HG03025 (cell line): ENCODE measurements at regions not wholly inside any gene's neighbourhood (a gene's known extent, or its start where the extent isn't known, plus 50 kb on each side); places are given as distances from the start of the nearest gene placed in this dataset.

Experiments
- ATAC-seq: cut with Tn5 transposase; IDR thresholded peaks from one replicate; pipeline ENCODE4 v1.9.1; 2021; ENCODE audit warnings: mild to moderate bottlenecking, moderate library complexity; ENCODE audit not compliant: unreplicated experiment, low FRiP score

DNA sequence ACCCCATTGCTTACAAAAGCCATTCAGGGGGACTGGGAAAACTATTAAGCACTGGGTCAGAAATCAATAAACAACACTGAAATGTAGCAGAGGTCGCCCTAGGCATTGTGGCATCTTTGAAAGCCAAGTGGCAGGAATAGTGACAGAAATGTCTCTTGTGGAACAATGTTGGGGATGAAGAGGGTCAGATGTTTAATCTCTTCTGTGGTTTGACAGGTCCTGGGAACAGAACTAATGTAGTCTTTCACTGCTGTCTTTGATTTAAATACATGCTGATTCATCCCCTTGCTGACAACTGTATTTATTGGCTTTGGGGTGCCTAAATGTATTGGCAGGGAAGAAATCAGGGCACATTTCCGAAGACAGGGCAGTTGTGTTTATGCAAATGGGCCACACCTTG lies 194.8 kb downstream of the ATG4C start:
- ATAC-seq, result no peak

DNA sequence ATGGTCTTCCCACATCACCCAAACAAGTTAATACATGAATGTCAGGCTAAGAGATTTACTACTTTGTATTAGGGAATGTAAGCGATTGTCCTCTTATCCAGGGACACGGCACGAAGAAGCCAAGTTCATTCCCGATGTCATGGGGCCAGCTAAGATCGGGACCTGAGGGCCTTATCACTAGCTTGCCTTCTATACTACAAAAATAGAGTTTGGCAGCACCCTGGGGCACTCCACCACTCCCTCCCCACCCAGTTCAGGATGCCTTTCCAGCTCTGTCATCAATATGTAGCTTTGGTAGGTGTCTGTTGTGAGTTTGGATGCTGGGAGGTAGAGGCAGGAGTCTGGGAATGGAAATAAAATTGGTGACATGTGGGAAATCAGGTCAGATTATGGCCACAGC lies 197.5 kb downstream of the ATG4C start:
- no peak for ATAC-seq

DNA sequence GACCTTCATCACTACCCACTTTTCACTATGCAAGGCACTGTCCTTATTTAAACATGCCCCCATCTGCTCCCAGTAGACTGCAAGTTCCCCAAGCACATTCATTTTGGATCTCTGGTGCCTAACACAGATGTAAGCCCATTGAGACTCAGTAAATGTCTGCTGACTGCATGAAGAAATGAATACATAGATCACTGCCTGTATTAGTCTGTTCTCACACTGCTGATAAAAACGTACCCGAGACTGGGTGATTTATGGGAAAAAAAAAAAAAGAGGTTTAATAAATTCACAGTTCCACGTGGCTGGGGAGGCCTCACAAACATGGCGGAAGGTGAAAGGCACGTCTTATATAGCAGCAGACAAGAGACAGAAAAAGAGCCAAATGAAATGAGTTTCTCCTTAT lies 204.9 kb downstream of the ATG4C start:
- no peak for ATAC-seq

DNA sequence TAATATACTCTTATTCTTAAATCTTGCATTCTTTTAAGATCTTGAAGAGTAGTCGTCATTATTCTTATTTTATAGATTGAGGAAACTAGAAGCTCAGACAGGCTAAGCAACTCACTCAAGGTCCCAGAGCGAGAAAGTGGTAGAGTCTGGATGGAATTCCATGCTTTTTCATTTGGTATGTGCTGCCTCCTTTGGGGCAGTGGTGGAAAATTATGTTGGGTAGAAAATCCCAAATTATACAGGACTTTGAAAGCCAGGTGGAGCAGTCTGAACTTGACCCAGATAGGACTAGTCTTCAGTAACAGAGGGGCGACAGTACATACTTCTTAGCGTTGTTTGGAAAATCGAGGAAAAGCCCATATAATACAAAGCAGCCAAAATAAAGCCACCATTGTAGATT lies 205.6 kb downstream of the ATG4C start:
- ATAC-seq, result no peak

DNA sequence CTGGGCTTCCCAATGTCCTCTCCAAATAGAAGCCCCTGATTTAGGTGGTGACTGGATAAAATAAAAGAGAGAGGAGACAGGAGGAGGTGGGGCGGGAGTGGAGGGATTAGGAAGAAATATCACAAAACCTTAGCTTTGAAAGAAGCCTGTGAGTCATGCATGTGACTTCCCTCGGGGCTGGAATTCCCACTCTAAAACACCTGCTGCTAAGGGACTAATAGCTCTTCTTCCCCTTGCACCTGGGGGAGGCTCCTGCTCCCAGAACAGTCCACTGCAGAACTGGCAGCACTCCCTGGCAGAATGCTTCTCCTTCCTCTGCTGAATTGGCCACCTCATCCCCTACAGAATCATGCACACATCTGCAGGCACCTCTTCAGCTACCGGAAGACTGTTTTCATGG lies 207.2 kb downstream of the ATG4C start:
- ATAC-seq, result no peak

DNA sequence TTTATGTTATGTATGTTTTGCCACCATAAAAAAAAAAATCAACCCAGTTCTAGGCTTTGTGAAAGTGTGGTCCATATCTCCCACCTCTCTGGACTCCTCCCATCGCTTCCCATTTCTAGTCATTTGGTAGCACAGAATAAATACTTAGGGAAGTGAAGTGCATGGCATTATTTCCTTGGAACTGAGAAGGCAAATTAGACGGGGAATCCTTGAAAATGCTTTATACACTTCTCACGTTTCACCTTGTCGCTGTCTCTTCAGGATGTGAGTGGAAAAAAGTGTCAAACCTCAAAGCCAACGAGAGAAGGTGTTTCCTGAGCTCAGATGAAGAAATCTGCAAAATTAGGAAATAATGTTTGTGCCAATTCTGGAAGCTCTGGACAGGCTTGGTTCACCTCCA lies 209.9 kb downstream of the ATG4C start:
- ATAC-seq, result no peak

GRCh38 chr1:62995173-62995572 lies 211.2 kb downstream of the ATG4C start:
- no peak for ATAC-seq

GRCh38 chr1:62997884-62998283 lies 214.0 kb downstream of the ATG4C start:
- ATAC-seq, result no peak

GRCh38 chr1:62998845-62999649 lies 215.1 kb downstream of the ATG4C start:
- ATAC-seq, result no peak

DNA sequence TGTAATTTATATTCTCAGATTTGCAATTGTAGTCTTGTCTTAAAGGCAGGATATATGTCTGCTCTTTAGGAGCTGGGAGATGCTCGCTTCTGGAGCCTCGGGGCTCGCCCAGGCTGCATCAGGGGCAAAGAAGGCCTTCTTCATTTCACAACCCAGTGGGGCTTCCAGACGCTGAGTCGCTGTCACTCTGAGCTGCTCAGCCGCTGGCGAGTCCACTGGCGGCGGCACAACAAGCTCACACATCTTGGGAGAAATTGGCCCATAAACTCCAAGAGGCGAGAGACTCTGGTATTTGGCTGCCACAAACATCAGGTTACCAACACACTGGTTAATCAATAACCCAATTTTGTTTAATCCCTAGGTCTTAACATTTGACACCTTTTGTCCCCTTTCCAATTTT lies 216.6 kb downstream of the ATG4C start:
- ATAC-seq, result no peak

DNA sequence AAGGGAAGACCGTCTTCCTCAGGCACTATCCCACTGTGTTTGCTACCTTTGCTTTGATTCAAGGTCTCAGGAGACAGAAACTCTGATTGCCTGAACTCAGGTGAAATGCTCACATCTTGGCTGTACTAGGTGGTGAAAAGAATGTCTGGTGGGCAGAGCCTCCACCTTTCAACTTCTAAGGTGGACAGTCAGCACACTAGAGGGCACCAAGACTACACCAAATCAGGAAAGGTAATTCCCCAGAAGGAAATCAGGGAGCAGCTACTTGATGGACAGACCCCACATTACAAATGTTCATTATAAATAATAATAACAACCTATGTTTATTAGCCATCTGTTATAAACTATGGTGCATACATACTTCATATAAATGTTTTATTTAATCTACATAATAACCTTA lies 220.9 kb downstream of the ATG4C start:
- ATAC-seq, result no peak

GRCh38 chr1:63005812-63006211 lies 221.9 kb downstream of the ATG4C start:
- ATAC-seq, result no peak

DNA sequence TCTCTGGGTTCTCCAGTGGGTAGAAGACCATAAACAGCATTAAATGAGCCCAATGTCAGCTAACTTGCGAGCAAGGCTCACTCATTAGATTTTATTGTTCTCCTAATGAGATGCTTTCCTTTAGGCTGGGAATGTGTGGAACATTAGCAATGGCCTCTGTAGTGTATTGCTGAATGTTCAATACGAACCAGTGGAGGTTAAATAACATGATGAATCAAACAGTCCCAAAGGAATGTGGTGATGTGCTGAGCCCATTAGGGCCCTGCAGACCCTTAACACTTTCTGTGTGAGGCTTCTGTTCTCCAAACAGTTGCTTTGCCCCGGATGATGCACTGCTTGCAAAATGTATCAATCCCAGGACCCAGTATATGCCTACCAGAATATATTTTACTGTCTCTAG lies 225.5 kb downstream of the ATG4C start:
- ATAC-seq, result no peak

DNA sequence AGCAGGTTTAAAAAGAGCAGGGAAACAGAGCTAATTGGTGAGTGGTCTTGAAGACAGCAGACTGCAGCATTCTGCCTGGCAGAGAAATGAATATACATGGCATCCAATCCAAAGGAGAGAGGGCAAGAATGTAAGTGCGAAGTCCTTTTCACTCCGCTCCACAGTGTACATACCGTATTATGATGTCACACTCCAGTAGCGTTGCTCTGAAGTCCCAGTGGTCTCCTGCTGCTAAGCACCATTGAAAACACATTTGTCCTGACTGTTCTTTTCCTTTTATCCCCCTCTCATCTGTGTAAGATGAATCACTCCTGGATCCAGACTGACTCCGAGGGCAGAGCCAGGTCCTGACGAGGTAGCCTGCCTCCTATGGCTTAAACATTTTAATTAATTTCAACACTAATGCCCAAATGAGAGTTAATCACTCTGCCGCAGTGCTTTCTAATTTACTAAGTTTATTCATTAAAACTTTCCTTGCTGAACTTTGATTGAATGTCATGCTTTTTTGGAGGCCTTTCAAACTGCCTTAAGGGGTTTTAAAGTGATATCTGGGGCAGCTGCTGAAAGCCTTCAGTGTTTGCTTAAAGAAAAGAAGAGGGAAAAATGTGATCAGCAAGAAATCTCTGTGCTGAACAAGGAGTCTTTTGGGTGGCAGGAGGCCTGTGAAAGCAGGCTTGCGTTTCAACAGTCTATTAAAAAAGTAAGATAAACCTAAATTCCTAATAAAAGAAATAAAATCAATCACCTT lies 227.2 kb downstream of the ATG4C start:
- ATAC-seq, result no peak

- no peak for ATAC-seq
Observed at GRCh38 chr1:63012339-63012738, 228.4 kb downstream of the ATG4C start.

DNA sequence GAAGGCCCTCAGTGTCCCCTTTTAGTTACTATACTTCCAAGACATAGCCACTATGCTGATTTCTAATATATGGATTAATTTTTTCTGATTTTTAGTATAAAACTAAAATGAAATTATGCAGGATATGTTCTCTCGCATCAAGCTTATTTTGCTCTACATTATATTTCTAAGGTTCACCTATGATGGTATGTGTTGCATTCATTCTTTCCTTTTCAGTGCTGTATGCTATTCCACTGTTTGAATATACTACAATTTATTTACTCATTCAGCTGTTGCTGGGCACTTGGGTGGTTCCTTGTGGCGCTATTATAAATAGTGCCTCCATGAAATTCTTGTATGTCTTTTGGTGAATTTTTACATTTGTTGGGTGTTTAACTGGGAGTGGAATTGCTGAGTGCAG lies 230.3 kb downstream of the ATG4C start:
- no peak for ATAC-seq

DNA sequence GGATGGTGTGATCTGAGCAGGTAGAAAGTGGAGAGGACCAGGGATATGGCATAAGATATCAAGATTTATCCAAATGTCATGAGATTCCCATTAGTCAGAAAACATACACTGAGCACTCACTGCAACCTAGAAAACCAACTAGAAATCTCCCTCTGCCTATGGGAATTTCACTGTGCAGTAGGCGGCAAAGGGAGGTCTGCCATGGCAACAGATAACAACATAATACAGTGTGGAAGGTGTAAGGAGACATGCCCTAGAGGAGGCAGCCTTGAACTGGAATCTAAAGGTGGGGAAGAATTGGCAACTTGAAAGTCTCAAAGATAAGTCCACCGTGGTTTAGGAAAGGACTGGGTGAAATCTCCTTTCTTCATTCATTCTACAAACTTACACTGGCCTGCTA lies 238.4 kb downstream of the ATG4C start:
- ATAC-seq, result no peak

DNA sequence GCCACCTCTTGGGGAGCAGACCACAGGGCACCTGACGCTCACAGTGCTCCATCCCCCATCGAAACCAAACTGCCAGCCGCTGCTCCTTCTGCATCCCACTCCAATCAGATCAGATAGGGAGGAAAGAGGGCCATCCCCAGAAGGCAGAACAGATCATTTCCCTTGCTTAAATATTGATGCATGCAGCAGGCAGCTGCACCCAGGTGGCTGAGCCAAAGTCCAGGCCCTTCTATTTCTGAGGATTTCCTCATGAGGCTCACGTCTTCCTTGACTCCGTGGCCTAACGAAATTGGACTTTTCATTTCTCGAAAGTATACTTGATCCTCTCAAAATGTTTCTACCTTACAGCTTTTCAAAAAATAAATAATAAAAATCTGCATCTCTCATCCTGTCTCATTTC lies 239.2 kb downstream of the ATG4C start:
- ATAC-seq, result no peak

- ATAC-seq, result no peak
Observed at GRCh38 chr1:63023637-63024036, 239.7 kb downstream of the ATG4C start.

- no peak for ATAC-seq
Observed at GRCh38 chr1:63024132-63024531, 240.2 kb downstream of the ATG4C start.

GRCh38 chr1:63027176-63027575 lies 243.2 kb downstream of the ATG4C start:
- ATAC-seq, result no peak

GRCh38 chr1:63032171-63032570 lies 248.2 kb downstream of the ATG4C start:
- ATAC-seq, result no peak
